SIG-M5 treated with dmso at 0.1 percent for 504 hours (cell line): ENCODE measurements at regions not wholly inside any gene's neighbourhood (a gene's known extent, or its start where the extent isn't known, plus 50 kb on each side); places are given as distances from the start of the nearest gene placed in this dataset.
"Not testable (repeated sequence)": the region's sequence is repeated elsewhere in the genome, so short reads cannot be mapped to it uniquely, and the experiment has no call there.

Experiments
- DNase-seq: peaks from one replicate; lab custom pipeline; 2025; ENCODE audit not compliant: unreplicated experiment; lab: John Stamatoyannopoulos, UW

DNA sequence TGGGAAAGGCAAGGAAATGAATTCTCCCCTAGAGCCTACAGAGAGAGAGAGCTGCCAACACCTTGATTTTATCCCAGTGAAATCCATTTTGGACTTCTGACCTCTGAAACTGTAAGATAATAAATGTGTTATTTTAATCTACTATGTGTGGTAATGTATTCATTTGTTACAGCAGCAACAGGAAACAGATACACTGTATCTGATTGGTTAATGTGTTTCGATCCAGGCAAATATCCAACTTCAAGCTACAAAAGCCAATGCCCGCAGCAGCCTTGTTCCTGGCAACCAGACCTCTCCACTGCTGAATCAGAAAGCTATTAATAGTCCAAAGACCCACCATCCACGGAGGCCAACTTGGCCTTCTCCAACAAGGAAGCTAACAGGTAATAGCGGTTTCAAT is 318.1 kb downstream of the PTTG2 start:
- DNase-seq, result no peak

DNA sequence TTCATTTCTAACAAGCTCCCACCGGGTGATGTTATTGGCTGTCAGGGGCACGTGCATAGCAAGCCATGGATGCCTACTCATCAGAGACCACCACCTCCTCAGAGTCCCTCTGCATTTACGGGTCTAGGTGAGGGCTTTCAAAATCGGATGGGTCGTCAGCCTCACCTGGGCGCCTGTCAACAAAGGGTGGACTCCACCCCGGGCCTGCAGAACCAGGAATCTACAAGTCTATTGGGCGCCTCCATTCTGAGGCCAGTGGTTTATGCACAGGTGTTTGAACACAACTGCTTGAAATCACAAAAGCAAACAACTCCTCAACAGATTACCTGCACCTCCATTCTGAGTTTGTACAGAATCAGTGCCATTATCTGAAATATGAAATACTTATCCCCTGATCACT is 318.9 kb downstream of the PTTG2 start:
- DNase-seq, result no peak

DNA sequence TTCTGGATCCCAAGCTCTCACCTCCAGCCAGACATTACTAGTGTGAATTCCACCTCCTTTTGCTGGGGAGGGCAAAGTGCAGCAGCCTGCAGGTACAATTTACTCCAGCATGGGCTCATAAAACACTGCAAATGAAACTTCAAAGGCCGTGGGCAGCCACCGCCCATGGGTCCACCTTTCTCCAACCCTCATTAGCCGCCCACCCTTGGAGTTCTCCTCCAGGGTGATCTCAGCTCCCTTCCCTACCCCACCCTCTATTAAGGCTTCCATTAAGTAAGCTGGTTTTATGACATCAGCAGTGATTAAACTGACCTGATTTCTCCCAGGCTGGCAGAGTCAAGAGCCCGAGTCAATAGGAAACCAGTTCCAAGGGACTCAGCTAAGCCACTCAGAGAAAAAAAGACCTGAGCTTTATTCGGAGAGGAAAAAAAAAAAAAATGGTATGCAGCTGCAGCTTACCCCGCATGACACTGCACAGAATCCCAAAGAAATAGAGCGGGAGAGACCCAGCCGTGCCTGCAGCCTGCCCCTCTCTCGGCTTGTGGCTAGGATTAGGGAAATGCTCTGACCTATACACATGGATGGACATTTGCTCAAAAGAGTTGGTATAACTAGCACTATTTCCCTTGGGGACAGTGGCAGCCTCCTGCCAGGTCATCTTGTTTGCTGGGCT is 319.6 kb downstream of the PTTG2 start:
- no peak for DNase-seq

DNA sequence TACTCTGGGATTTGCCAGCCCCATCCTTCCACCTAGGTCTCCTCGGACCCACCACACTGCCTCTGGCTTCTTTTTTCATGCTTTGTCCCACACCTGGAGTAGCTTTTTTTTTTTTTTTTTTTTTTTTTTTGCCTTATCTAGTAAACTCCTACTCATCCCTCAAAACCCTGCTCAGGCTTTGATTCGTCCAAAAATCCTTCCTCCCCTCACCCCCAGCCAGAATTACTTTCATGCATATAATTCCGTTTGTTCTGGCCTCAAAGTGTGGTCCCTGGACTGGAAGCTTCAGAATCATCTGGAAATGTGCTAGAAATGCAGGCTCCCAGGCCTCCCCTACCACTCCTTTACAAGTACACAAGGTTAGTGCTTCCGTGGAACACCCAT is 320.1 kb downstream of the PTTG2 start:
- no peak for DNase-seq

- DNase-seq, result no peak
Observed at GRCh38 chr4:38281371-38282071, 321.3 kb downstream of the PTTG2 start.

- DNase-seq, result no peak
Observed at GRCh38 chr4:38283724-38284123, 323.5 kb downstream of the PTTG2 start.

DNA sequence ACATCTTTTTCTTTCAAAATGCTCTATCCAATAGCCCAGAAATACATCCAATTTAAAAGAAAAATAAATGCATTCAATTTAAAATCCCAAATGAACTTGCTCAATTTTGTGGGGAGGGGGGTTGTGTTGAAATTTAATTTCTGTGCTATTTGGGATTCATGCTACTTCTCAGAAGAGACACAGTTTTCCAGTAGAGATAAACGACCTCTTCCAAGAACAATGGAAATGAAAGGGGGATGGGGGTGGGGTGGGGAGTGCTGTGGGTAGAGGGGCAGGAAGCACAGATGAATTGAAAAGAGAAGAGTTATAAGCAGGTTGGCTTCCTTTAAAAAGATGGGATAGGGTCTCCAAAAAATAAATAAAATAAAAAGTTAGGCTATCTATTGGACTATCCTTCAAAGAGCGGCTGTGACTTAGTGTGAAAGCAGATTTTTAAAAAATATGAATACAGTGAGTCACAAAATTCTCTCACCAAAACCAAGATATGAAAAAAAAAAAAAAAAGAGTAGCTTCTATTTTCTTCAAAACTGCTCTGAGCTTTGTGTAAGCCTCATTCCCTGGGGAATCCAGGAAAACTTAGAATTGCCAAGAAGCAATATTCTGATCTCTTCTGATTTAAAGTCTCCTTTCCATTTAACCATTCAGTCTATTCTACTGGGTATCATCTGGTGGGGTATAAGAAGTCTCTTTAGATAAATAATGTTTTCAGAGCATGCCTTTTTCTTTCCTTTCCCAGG is 324.3 kb downstream of the PTTG2 start:
- DNase-seq, result no peak

DNA sequence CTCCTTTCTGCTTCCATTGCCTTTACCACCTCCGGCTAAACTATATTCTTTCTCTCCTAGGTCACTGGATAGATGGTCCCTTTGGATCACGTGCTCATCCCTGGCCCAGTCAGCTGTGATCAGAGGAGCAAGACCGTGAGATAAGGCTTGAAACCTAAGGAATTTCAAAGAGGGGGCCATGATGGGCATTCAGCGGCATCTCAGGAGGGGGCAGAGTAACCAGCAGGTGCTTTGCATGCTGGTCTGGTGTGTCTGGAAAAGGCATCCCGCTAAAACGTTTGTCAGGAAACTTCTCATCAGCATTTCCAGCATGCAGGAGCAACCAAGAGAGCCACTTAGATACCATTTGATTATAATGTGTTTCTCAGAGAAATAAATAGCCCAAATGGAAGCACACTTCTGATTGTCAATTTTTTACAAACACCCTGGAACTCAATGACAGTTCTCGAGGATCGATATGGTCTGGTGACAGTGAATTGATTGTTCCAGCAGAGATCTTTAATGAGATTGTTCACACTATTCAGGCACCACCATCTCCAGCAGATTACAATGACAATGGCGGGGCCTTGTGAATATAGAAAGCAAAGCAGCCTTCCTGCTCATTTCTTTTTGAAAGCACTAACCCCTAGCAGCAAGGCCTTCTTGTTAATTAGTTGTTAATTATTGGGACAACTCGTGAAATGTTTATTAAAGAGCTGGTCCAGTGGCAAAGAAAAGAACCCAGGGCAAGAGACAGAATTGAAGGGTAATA is 327.1 kb downstream of the PTTG2 start:
- DNase-seq, result no peak

- DNase-seq, result no peak
Observed at GRCh38 chr4:38289553-38289952, 329.4 kb downstream of the PTTG2 start.

DNA sequence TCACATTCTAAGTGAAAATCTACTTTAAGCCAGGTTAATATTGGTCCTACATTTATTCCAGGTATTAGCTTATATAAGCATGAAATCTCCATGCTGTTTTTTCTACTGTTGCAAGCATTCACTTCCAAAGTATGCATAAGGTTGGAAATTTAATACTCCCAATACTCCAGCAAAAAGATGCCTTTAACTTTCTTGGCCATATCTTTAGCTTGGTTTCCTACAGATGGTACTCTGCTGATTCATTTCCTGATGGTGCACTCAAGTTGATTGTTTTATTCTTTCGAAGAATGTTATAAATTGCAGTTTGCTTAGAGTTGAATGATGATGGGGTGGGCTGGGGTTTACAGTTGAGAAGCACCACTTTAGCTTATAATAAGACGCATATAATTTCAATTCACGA is 330.2 kb downstream of the PTTG2 start:
- no peak for DNase-seq

GRCh38 chr4:38290914-38291313 is 330.7 kb downstream of the PTTG2 start:
- DNase-seq, result no peak

GRCh38 chr4:38292529-38292928 is 332.3 kb downstream of the PTTG2 start:
- DNase-seq, result no peak

GRCh38 chr4:38294238-38294637 is 334.0 kb downstream of the PTTG2 start:
- DNase-seq, result no peak

GRCh38 chr4:38297061-38297460 is 336.9 kb downstream of the PTTG2 start:
- no peak for DNase-seq

- no peak for DNase-seq
Observed at GRCh38 chr4:38298868-38299713, 338.9 kb downstream of the PTTG2 start.

- DNase-seq, result no peak
Observed at GRCh38 chr4:38302910-38303309, 342.7 kb downstream of the PTTG2 start.

GRCh38 chr4:38304460-38304859 is 344.3 kb downstream of the PTTG2 start:
- not testable (repeated sequence) for DNase-seq

GRCh38 chr4:38306482-38307071 is 346.4 kb downstream of the PTTG2 start:
- DNase-seq, result no peak

GRCh38 chr4:38308728-38309311 is 348.6 kb downstream of the PTTG2 start:
- no peak for DNase-seq

GRCh38 chr4:38309471-38309870 is 349.3 kb downstream of the PTTG2 start:
- no peak for DNase-seq
